Lower leg skin (tissue), 3 donors: ENCODE measurements at regions not wholly inside any gene's neighbourhood (a gene's known extent, or its start where the extent isn't known, plus 50 kb on each side); places are given as distances from the start of the nearest gene placed in this dataset.

Experiments used
- POLR2A ChIP-seq, 2 donors: fragments of 450-650 bp; IDR thresholded peaks; one replicate each; pipeline ENCODE4 v1.6.1; 2016 to 2017; ENCODE audit warnings: antibody characterized with exemption in 2 of 2, mild to moderate bottlenecking in 1 of 2, moderate library complexity in 1 of 2
- TF ChIP-seq, protein P1 (sequence below), 3 donors: fragments of 450-650 bp; IDR thresholded peaks; one replicate each; pipeline ENCODE4 v1.5.1; 2016; ENCODE audit warnings: antibody characterized with exemption in 3 of 3, mild to moderate bottlenecking in 3 of 3, moderate library complexity in 2 of 3

- no peak for TF ChIP-seq POLR2A (IDR thresholded peaks at IDR 0.05)
- TF ChIP-seq, protein P1, sequence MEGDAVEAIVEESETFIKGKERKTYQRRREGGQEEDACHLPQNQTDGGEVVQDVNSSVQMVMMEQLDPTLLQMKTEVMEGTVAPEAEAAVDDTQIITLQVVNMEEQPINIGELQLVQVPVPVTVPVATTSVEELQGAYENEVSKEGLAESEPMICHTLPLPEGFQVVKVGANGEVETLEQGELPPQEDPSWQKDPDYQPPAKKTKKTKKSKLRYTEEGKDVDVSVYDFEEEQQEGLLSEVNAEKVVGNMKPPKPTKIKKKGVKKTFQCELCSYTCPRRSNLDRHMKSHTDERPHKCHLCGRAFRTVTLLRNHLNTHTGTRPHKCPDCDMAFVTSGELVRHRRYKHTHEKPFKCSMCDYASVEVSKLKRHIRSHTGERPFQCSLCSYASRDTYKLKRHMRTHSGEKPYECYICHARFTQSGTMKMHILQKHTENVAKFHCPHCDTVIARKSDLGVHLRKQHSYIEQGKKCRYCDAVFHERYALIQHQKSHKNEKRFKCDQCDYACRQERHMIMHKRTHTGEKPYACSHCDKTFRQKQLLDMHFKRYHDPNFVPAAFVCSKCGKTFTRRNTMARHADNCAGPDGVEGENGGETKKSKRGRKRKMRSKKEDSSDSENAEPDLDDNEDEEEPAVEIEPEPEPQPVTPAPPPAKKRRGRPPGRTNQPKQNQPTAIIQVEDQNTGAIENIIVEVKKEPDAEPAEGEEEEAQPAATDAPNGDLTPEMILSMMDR (IDR thresholded peaks at IDR 0.05): no peak
Observed at GRCh38 chr6:128580224-128581110, 60.1 kb upstream of the PTPRK start.
